Neural progenitor cell (in vitro differentiated cells): ENCODE measurements at regions not wholly inside any gene's neighbourhood (a gene's known extent, or its start where the extent isn't known, plus 50 kb on each side); places are given as distances from the start of the nearest gene placed in this dataset.

Experiments
- CTCF ChIP-seq: fragments of 200-600 bp; sonication (generic); IDR thresholded peaks from 2 replicates; pipeline ENCODE4 v1.5.1; 2017; ENCODE audit warnings: antibody characterized with exemption, mild to moderate bottlenecking
- EZH2phosphoT487 ChIP-seq: fragments of 200-600 bp; sonication (generic); IDR thresholded peaks from 2 replicates; pipeline ENCODE4 v1.6.1; 2017; ENCODE audit warnings: antibody characterized with exemption

DNA sequence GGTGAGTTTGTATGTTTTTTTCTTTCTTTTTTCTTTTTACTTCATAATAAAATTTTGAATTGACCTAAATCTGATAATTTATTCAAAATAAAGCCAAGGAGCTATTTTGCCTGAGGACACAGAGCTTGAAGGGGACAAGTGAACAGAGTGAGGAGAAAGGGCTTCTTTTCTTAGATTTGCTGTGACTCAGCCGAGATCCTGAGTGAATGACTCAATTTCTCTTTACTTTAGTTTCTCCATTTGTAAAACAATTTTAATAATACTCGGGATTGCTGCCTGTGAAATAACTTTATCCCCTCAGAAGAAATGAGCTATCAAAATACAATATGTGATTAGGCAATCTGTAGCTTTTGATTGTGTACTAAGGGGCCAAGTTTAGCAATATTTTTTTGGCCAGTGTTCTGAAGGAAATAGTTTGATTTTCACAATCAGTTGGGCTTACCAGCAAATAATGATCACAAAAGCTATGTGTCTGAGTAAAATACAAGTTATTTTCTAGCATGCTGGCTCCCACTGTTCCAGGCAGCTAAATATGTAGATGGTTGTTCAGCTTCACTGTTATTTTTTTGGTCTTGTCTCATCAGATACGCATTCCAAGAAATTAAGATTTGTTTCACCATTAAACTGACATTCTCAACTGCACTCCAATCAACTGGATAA, 437.5 kb downstream of the FGF9 start:
- TF ChIP-seq CTCF: no peak
- no peak for TF ChIP-seq EZH2phosphoT487
